GM18520 (cell line): ENCODE measurements at regions not wholly inside any gene's neighbourhood (a gene's known extent, or its start where the extent isn't known, plus 50 kb on each side); places are given as distances from the start of the nearest gene placed in this dataset.
"Not testable (repeated sequence)": the region's sequence is repeated elsewhere in the genome, so short reads cannot be mapped to it uniquely, and the experiment has no call there.

ENCODE experiments used
- ATAC-seq: cut with Tn5 transposase; IDR thresholded peaks from one replicate; pipeline ENCODE4 v1.9.1; 2021; ENCODE audit not compliant: unreplicated experiment

DNA sequence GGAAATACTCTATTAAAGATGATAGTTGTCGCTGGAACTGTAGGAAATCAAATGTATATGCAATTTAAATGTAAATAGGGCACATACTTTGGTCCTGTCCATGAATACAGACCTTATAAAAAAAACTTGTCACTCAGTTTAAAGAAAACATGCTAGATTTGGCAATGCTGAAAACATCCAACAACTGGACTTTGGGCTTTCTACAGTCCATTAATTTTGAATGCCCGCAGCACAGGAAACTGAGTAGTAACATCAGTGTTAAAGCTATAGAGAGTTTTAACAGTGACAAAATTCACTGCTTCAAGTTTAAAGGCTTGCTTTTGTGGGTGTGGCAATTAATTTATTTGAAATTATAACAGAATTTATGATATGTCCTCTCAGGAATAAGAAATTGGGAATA is 578.4 kb downstream of the TRIML1 start:
- no peak for ATAC-seq

DNA sequence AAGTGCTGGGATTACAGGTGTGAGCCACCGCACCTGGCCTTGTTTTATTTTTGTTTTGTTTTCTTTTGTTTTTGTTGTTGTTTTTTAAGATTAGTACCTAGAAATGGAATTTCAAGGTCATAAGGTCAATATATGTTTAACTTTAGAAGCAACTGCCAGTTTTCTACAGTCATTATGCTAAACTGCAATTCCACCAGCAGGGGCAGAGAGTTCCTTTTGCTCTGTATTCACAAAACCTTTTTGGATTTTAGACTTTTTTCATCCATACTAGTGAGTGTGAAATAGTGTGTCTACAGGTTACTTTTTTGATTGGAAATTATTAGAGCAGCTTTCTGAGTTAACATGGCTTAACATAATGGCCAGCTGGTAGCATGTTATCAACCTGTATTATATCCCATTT is 580.6 kb downstream of the TRIML1 start:
- ATAC-seq: no peak

DNA sequence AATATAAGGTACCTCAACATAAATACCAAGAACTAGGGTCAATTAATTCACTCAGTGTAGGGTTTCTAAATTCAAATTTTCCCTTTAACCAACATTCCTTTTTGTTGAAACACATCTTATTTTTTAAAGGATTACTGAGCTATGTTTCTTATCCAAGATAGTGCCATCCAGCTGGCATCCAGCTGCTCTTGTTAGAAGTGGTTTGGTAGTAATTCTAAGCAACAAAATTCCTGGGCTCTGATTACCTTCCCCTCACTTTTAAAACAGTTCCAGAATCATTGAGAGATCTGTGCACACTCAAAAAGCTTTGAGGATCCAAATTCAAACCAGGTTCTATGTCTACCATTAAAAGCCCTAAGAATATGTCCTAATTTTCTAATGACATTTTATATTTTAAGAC is 583.7 kb downstream of the TRIML1 start:
- no peak for ATAC-seq

DNA sequence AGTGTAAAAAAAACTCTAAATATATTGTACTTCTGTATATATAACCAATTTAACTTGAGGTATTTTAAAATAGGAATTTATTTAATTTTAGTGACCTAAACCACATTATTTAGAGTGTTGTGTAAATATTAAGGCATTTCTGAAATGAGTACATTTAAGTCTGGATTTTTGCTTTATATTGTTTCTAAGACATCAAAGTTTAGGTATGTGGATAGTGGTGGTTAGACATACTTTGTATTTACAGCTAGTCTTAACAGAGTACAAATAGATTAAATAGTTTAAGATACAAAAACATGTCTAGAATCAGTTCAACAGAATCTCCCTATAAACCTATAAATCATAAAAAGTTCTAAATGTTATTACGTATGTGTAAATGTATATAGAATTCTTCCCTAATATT is 588.5 kb downstream of the TRIML1 start:
- ATAC-seq: no peak

DNA sequence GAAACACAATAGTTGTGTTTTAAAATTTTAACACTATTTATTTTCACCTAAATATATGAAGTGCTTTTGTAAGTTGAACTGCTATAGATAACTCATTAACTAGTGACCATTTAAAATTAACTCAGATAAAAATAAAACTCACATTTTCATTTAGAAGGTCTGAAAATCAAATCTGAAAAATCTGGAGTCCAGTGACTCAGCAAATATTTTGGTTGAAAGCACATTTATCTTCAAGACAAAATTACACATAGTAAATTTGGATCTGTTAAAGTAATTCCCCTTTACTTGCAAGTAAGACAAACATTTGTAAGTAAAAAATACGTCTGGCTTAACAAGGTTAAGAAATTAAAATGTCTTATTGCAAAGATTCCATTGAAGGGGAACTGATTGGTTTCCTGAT is 589.1 kb downstream of the TRIML1 start:
- ATAC-seq: no peak

DNA sequence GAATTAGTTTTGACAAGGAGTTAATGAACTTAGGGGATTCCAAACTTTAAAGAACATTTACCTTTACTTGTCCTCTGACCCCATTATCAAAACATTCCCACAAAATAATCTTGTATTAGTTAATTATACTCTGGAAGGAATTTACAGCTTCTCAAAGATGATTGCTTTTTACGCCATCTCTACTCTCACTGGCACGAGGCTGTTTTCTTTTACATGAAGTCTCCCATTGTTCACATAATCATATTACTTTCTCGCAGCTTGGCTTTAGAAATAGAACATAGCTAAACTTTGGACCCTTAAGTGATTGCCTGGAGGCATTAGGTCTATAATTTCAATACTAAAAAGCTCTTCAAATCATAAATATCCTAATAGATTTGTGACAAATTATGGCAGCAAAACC is 592.9 kb downstream of the TRIML1 start:
- ATAC-seq: no peak

DNA sequence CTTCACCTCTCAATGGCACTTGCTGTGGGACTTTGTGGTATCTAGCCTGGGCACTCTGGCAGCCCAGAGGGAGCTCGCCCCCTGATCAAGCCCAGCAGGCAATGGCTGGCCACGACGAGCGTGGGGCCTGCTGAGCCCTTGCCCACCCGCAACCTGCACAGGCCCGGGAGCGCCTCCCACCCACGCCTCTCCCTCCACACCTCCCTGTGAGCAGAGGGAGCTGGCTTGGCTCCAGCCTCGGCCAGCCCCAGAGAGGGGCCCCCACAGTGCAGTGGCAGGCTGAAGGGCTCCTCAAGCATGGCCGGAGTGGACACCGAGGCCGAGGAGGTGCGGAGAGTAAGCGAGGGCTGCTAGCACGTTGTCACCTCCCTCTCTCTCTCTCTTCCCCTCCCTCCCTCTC is 595.8 kb downstream of the TRIML1 start:
- ATAC-seq: no peak

DNA sequence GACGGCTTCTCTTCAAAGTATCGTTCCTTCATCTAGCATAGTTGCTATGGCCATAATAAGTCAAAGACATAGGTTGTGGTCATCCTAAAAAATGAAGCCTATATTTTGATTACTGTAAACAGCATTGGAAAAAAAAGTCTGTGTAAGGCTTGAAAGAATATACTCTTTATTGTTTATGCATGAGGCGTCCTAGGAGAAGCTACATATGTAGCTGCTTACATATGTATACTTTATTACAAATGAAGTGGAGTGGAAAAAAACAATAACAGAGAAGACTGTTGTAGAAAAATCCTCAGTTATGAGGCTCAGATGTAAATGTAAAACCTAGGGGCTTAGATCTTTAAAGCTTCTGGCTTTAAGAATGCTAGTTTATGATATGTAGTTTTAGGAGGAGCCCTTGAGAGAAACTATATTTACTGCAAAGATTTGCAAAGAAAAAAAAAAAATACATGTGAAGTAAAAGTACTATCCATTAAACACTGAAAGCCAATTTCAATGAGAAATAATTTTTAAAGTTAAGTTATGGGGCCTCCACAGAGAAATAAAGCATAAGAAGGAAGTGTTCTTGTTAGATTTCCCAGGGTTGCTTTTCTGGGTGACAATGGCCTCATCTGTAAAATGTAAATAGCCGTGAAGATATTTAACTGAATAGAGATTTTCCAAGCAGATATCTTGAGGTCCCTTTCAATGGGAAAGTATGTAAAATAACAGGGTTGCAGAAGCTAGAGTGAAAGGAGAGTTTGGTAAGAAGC is 598.2 kb downstream of the TRIML1 start:
- ATAC-seq: no peak

DNA sequence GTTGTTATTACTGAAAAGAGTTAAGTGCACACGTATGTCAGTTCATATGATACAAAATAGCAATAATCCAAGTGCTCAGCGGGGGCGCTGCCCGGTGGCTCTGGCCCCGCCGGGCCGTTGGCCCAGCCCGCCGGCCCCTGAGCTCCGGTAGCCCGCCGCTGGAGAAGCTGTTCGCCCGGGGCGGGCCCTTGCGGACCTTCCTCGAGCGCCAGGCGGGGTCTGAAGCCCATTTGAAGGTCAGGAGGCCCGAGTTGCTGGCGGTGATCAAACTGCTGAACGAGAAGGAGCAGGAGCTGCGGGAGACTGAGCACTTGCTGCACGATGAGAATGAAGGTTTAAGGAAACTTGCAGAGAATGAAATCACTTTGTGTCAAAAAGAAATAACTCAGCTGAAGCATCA is 599.0 kb downstream of the TRIML1 start:
- not testable (repeated sequence) for ATAC-seq

DNA sequence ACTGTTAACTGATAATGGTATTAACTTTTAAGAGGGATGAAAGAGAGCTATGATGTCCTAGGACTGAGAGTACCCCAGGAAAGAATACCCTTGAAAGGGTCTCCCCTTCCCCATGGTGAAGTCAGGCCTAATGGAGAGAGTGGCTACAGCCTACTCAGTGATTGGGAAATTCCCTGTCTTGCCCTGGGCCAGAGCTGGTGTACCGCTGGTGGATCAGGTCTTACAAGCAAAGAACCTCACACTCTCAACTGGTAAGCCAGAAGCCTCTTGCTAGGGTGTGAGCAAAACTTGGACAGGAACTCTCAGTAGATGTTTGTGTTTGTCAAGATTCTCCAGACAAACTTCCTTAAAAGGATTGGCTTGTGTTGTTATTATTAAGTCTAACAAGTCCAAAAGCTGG is 600.9 kb downstream of the TRIML1 start:
- not testable (repeated sequence) for ATAC-seq

DNA sequence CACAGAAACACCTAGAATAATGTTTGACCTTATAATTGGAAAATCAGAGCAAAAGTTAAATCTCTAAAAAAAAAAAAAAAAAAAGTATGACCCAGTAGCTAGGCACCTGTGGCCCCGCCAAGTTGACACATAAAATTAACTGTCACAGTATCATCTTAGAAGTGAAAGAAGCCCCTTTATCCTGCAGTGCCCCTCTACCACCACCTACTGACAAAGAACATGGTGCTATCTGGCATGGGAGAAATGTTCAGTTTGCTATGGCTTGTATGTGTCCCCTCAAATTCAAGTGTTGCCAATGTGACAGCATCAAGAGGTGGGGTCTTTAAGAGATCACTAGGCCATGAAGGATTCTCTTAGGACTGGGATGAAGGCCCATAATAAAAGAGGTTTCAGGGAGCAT is 601.5 kb downstream of the TRIML1 start:
- not testable (repeated sequence) for ATAC-seq

DNA sequence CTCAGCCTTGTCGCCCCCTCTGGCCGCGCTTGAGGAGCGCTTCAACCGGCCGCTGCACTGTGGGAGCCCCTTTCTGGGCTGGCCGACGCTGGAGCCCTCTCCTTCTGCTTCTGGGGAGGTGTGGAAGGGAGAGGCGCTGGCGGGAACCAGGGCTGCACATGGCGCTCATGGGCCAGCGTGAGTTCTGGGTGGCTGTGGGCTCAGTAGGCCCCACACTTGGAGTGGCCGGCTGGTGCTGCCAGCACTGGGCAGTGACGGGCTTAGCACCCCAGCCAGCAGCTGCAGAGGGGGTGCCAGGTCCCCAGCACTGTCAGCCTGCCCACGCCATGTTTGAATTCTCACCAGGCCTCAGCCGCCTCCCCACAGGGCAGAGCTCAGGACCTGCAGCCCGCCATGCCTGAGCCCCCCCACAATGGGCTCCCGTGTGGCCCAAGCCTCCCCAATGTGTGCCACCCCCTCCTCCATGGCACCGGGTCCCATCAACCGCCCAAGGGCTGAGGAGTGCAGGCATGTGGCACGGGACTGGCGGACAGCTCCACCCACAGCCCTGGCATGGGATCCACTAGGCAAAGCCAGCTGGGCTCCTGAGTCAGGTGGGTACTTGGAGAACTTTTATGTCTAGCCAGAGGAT is 615.2 kb downstream of the TRIML1 start:
- no peak for ATAC-seq

DNA sequence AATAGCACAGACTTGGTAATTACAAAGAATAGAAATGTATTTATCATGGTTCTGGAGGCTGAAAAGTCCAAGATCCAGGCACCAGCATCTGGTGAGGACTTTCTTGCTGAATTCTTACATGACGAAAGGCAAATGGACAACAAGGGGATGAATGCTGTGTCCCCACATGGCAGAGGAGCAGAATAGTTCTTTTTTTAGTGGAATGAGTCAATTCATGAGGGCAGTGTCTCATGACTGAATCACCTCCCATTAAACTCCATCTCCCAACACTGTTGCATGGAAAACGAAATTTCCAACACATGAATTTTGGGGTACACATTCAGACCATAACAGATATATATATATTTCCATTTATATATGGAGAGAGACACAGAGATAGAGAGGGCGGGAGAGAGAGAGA is 628.3 kb downstream of the TRIML1 start:
- ATAC-seq: no peak

DNA sequence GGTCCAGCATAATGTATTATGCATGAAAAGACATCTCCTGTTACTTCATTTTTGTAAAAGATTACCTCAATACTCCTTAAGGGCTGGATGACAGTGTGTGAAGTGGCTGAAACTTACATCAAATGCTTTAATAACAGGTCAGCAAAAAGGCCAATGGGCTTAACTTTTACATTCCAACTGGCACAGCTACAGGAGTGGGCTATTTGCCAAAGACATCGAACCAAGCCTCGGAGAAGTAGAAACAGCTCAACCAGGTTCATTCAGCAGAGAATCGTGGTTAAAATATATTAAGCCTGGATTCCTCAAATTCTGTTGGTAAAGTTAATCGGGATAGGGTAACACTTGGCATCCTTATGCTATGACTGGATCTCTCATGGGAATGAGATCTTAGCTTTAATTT is 639.7 kb downstream of the TRIML1 start:
- ATAC-seq: no peak

DNA sequence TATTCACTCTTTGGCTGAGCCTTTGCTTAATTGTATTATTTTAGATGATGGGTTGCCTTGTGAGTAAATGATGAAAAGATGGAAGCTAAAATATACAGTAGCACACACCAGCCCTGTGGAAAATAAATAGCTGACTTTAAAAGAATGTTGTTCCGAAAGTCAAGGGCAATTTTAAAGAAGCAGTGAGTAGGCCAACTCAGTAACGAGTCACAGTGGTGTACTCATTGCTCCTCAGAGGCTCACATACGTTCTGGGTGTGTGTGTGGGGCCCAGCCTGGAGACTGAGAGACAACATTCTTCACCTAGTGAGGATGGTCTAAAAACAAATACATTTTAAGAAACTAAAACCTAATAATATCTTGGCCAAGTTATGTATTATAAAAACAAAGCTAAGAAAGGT is 640.3 kb downstream of the TRIML1 start:
- no peak for ATAC-seq

DNA sequence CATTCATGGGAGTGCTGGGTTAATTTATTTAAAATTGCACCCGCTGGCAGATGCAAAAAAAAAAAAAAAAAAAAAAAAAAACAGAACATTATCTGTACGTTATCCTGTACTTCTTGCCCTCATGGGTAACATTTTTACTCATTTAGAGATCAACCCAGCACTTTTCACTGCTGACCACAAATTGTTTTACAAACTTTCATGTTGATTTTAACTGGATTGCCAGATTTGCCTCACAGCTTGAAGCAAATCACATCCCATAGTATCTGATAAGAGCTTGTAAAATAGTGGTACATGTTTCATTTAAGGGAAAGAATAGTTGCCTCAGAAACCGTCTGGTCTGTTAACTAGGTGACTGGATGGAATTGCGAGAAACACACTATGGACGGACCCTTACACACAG is 640.8 kb downstream of the TRIML1 start:
- ATAC-seq: no peak

DNA sequence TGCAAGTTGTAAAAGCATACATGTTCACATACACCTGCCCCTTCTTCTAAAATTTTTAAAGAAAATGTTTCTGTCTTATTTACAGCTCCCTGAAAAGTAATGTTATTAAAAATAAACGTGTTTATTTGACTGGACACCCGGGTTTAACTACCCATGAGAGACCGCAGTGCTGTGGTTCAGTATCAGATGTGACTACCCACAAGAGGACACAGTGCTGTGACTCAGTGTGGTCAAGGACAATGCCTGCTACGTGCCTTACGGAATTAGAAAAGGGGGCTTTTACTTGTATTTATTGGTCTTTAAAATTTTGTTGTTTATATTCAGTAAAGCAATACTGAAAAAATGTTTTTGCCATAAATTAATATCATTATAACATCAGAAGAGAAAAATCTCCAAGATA is 641.4 kb downstream of the TRIML1 start:
- ATAC-seq: no peak

DNA sequence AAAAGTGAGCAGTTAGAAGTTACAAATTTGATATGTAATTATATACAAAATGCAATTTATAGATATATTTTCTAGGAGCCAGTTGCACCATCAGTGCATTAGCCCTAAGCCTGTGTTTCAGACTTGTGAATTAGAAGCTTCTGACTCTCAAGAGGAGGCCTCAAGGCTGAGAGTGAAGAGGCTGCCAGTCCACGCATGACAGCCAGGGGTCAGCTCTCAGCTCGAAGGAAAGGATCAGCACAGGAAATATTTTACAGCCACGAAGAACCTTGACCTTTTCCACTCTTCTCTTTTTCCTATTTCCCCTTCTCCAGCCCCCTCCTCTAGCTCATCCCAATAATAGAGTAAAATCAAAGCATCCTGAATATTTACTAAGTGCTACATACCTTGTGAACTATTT is 642.4 kb downstream of the TRIML1 start:
- ATAC-seq: no peak

DNA sequence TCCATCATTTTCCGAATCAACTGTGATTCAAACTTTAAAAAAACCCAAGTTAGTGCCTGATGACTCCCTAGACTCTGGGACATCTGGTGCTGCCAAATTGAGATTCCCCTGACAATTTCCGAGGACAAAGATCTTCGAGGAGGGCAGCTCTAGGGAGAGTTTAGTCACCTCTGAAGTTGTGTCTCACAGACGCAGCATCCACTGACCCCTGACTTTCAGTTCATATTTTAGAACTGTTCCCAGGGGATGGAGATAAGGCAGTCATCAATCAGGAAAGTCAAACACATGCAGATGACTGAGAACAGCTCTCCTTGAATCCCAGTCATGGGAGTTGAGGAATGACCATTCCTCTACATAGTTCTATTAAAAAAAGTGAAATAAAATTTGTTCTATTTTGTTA is 643.9 kb downstream of the TRIML1 start:
- ATAC-seq: no peak

DNA sequence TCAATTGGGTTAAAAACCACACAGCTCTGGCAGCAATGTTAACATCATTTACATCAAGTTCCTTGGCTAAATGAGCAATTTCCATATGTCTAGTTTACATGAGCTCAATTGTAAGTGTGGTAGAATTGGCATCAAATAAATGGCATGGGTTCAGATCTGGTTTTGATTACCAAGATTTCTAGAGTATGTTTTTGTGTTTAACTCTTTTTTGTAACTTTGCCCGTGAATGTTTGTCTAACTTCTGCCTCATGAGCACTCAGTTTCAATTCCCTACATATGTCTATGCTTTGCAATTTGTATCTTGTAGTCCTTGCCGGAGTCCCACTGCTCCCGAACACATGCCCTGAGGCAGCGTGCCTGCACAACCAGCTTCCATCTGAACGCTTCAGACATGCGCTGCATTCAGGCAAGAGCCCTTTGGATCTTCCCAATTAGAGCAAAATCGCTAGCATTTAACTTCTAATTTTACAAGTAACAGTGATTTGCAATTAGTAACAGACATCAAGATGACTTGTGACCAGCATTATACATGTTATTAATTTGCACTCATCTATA is 644.4 kb downstream of the TRIML1 start:
- no peak for ATAC-seq

DNA sequence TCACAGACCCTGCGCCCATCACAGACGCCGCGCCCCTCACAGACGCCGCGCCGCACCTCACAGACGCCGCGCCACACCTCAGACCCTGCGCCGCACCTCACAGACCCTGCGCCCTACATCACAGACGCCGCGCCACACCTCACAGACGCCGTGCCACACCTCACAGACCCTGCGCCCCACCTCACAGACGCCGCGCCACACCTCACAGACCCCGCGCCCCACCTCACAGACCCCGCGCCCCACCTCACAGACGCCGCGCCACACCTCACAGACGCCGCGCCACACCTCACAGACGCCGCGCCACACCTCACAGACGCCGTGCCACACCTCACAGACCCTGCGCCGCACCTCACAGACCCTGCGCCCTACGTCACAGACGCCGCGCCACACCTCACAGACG is 657.4 kb downstream of the TRIML1 start:
- not testable (repeated sequence) for ATAC-seq

DNA sequence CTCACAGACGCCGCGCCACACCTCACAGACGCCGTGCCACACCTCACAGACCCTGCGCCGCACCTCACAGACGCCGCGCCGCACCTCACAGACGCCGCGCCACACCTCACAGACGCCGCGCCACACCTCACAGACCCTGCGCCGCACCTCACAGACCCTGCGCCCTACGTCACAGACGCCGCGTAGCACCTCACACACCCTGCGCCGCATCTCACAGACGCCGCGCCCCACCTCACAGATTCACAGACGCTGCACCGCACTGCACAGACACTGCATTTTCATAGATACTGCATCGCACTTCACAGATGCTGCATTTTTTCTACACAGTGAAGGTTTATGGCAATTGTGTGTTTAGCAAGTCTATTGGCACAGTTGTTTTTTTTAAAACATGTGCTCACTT is 657.8 kb downstream of the TRIML1 start:
- ATAC-seq: not testable (repeated sequence)

DNA sequence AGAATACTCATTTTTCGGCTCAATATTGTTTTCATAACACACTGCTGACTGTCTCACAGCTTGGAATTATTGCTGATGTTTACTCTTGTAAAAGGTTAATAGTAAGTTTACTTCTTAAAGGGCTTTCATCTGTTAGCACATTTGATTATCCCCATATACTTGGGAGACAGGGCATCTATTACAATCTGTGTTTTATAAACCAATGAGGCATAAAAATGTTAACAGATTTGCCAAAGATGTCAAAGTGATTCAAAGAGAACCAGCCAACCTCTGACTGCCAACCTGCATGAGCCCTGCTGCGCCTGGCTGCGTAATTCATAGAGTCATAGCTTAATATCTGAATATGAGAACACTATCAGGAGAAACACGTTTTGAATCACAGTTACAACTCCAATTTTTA is 665.6 kb downstream of the TRIML1 start:
- no peak for ATAC-seq
